A549 (cell line): ENCODE measurements at regions not wholly inside any gene's neighbourhood (a gene's known extent, or its start where the extent isn't known, plus 50 kb on each side); places are given as distances from the start of the nearest gene placed in this dataset.
A peak's percentile ranks its signal among the peaks of the same experiment; 100 is the strongest.

Experiments
- CHD4 ChIP-seq: fragments of 200-600 bp; sonication (generic); IDR thresholded peaks from 2 replicates; pipeline ENCODE4 v1.6.1; 2016; ENCODE audit warnings: antibody characterized with exemption, mild to moderate bottlenecking, borderline replicate concordance
- EP300 ChIP-seq, 2 experiments: fragments of >200 bp; sonication (Bioruptor Twin); formaldehyde crosslinking; IDR thresholded peaks; 2 replicates in 1 of 2; 3 replicates in 1 of 2; pipeline ENCODE4 v1.6.1; 2016 to 2017
- ESRRA ChIP-seq: fragments of 150-350 bp; IDR thresholded peaks from 2 replicates; pipeline ENCODE4 v1.6.1; 2014; ENCODE audit warnings: mild to moderate bottlenecking, low read length, borderline replicate concordance
- GATA3 ChIP-seq: IDR thresholded peaks from 2 replicates; pipeline ENCODE4 v1.6.1; 2012; ENCODE audit warnings: borderline replicate concordance
- HOXA7 ChIP-seq: fragments of 250-450 bp; sonication (Bioruptor Pico); IDR thresholded peaks from 2 replicates; pipeline ENCODE4 v1.5.0; 2020; ENCODE audit warnings: mild to moderate bottlenecking, moderate library complexity
- MAZ ChIP-seq: fragments of 150-350 bp; IDR thresholded peaks from 2 replicates; pipeline ENCODE4 v1.6.1; 2014; ENCODE audit warnings: antibody characterized with exemption, low read depth, low read length, borderline replicate concordance
- POLR2A ChIP-seq: IDR thresholded peaks from 2 replicates; pipeline ENCODE4 v1.6.1; 2012; ENCODE audit warnings: mild to moderate bottlenecking, low read length
- ZFP36 ChIP-seq: fragments of 450-650 bp; IDR thresholded peaks from 2 replicates; pipeline ENCODE4 v1.6.1; 2014; ENCODE audit warnings: borderline replicate concordance; ENCODE audit not compliant: partially characterized antibody
- TF ChIP-seq, protein P1 (sequence below): fragments of >200 bp; sonication (Bioruptor Twin); formaldehyde crosslinking; IDR thresholded peaks from 3 replicates; pipeline ENCODE4 v1.5.1; 2016
- TF ChIP-seq, protein P2 (sequence below): fragments of 200-600 bp; sonication (generic); IDR thresholded peaks from 2 replicates; pipeline ENCODE4 v1.6.1; 2016; ENCODE audit warnings: antibody characterized with exemption, mild to moderate bottlenecking, moderate library complexity
- TF ChIP-seq, protein P3 (sequence below): IDR thresholded peaks from 2 replicates; pipeline ENCODE4 v1.6.1; 2012

DNA sequence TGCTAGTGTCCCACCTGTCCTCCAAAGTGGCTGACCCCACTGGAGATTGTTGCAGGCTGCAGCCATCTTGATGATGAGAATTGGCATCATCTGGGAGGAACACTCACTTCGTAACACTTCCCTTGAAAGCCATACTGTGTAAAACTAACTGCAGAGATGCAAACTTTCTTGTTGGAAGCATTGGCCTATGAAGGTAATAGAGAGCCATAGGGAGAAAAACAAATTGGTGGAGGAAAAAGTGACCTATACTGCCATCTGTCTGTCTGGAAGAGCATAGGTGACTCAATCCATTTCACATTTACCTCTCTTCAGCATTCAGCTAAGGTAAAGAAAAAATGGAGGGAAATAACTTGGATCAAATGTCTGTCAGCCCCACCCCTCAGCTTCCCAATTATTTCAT is 473.4 kb downstream of the NTRK2 start:
- TF ChIP-seq, protein P1, sequence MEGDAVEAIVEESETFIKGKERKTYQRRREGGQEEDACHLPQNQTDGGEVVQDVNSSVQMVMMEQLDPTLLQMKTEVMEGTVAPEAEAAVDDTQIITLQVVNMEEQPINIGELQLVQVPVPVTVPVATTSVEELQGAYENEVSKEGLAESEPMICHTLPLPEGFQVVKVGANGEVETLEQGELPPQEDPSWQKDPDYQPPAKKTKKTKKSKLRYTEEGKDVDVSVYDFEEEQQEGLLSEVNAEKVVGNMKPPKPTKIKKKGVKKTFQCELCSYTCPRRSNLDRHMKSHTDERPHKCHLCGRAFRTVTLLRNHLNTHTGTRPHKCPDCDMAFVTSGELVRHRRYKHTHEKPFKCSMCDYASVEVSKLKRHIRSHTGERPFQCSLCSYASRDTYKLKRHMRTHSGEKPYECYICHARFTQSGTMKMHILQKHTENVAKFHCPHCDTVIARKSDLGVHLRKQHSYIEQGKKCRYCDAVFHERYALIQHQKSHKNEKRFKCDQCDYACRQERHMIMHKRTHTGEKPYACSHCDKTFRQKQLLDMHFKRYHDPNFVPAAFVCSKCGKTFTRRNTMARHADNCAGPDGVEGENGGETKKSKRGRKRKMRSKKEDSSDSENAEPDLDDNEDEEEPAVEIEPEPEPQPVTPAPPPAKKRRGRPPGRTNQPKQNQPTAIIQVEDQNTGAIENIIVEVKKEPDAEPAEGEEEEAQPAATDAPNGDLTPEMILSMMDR = peak; percentile 19; the same call in 1 of the 3 replicates
- TF ChIP-seq MAZ (no peak), ESRRA (no peak), POLR2A (no peak), ZFP36 (no peak), EP300 (IDR thresholded peaks at IDR 0.05) (no peak), CHD4 (no peak), GATA3 (no peak), HOXA7 (CRISPR knock-in tag) (no peak)
- TF ChIP-seq, protein P2, sequence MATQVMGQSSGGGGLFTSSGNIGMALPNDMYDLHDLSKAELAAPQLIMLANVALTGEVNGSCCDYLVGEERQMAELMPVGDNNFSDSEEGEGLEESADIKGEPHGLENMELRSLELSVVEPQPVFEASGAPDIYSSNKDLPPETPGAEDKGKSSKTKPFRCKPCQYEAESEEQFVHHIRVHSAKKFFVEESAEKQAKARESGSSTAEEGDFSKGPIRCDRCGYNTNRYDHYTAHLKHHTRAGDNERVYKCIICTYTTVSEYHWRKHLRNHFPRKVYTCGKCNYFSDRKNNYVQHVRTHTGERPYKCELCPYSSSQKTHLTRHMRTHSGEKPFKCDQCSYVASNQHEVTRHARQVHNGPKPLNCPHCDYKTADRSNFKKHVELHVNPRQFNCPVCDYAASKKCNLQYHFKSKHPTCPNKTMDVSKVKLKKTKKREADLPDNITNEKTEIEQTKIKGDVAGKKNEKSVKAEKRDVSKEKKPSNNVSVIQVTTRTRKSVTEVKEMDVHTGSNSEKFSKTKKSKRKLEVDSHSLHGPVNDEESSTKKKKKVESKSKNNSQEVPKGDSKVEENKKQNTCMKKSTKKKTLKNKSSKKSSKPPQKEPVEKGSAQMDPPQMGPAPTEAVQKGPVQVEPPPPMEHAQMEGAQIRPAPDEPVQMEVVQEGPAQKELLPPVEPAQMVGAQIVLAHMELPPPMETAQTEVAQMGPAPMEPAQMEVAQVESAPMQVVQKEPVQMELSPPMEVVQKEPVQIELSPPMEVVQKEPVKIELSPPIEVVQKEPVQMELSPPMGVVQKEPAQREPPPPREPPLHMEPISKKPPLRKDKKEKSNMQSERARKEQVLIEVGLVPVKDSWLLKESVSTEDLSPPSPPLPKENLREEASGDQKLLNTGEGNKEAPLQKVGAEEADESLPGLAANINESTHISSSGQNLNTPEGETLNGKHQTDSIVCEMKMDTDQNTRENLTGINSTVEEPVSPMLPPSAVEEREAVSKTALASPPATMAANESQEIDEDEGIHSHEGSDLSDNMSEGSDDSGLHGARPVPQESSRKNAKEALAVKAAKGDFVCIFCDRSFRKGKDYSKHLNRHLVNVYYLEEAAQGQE = no peak
- TF ChIP-seq, protein P3, sequence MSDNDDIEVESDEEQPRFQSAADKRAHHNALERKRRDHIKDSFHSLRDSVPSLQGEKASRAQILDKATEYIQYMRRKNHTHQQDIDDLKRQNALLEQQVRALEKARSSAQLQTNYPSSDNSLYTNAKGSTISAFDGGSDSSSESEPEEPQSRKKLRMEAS = no peak
